Dermis microvascular lymphatic vessel endothelial cell (primary cell): ENCODE measurements at regions not wholly inside any gene's neighbourhood (a gene's known extent, or its start where the extent isn't known, plus 50 kb on each side); places are given as distances from the start of the nearest gene placed in this dataset.
"Not testable (repeated sequence)": the region's sequence is repeated elsewhere in the genome, so short reads cannot be mapped to it uniquely, and the experiment has no call there.

Source experiments
- DNase-seq, 2 donors: peaks; one replicate each; pipeline versions ENCODE4 v3.0.0 to v3.0.0-alpha.2; 2010; ENCODE audit warnings: low read depth in 2 of 2

GRCh38 chr10:106392778-106393177 is 771.7 kb downstream of the SORCS1 start:
- no peak for DNase-seq

GRCh38 chr10:106387063-106387462 is 777.4 kb downstream of the SORCS1 start:
- no peak for DNase-seq

- no peak for DNase-seq
Measured at GRCh38 chr10:106384496-106384895, 780.0 kb downstream of the SORCS1 start.

- DNase-seq, result no peak
Measured at GRCh38 chr10:106380706-106381105, 783.8 kb downstream of the SORCS1 start.

- DNase-seq, result no peak
Measured at GRCh38 chr10:106378251-106378650, 786.3 kb downstream of the SORCS1 start.

GRCh38 chr10:106370751-106371150 is 793.8 kb downstream of the SORCS1 start:
- DNase-seq, result no peak

- no peak for DNase-seq
Measured at GRCh38 chr10:106360870-106361269, 803.6 kb downstream of the SORCS1 start.

- DNase-seq, result no peak
Measured at GRCh38 chr10:106355450-106355849, 809.1 kb downstream of the SORCS1 start.

- no peak for DNase-seq
Measured at GRCh38 chr10:106348933-106349332, 815.6 kb downstream of the SORCS1 start.

GRCh38 chr10:106347547-106347946 is 817.0 kb downstream of the SORCS1 start:
- DNase-seq, result no peak

GRCh38 chr10:106343539-106343938 is 821.0 kb downstream of the SORCS1 start:
- not testable (repeated sequence) for DNase-seq

- DNase-seq, result no peak
Measured at GRCh38 chr10:106341356-106341755, 823.1 kb downstream of the SORCS1 start.

- DNase-seq, result no peak
Measured at GRCh38 chr10:106338486-106338885, 826.0 kb downstream of the SORCS1 start.

GRCh38 chr10:106336874-106337273 is 827.6 kb downstream of the SORCS1 start:
- DNase-seq, result no peak

GRCh38 chr10:106327747-106328146 is 836.8 kb downstream of the SORCS1 start:
- no peak for DNase-seq

- DNase-seq, result no peak
Measured at GRCh38 chr10:106320876-106321275, 843.6 kb downstream of the SORCS1 start.

GRCh38 chr10:106320078-106320477 is 844.4 kb downstream of the SORCS1 start:
- no peak for DNase-seq

GRCh38 chr10:106317554-106317953 is 847.0 kb downstream of the SORCS1 start:
- no peak for DNase-seq

- no peak for DNase-seq
Measured at GRCh38 chr10:106313041-106313440, 851.5 kb downstream of the SORCS1 start.

GRCh38 chr10:106312087-106312486 is 852.4 kb downstream of the SORCS1 start:
- no peak for DNase-seq

GRCh38 chr10:106311590-106311989 is 852.9 kb downstream of the SORCS1 start:
- no peak for DNase-seq

GRCh38 chr10:106310596-106310995 is 853.9 kb downstream of the SORCS1 start:
- DNase-seq, result no peak

- DNase-seq, result no peak
Measured at GRCh38 chr10:106309376-106309775, 855.1 kb downstream of the SORCS1 start.

GRCh38 chr10:106308284-106308683 is 856.2 kb downstream of the SORCS1 start:
- DNase-seq, result no peak
